Keratinocyte (primary cell): ENCODE measurements at regions not wholly inside any gene's neighbourhood (a gene's known extent, or its start where the extent isn't known, plus 50 kb on each side); places are given as distances from the start of the nearest gene placed in this dataset.

Source experiments
- DNase-seq: peaks from one replicate; pipeline ENCODE4 v3.0.0-alpha.2; 2011; ENCODE audit warnings: low read depth, missing footprints, low spot score
- FAIRE-seq: peaks from 2 replicates; lab custom pipeline; 2011; peaks lifted over from hg19 to GRCh38; lab: Jason Lieb, UNC
- H2AFZ ChIP-seq: 2 replicates; pipeline ENCODE4 v1.6.0; 2012; ENCODE audit warnings: low read length, control low read depth, inconsistent platforms; ENCODE audit not compliant: control insufficient read depth
- H3K27ac ChIP-seq: 2 replicates; pipeline ENCODE4 v1.5.1; 2011; ENCODE audit warnings: low read length; ENCODE audit not compliant: control insufficient read depth, insufficient read depth
- H3K27me3 ChIP-seq: 3 replicates; pipeline ENCODE4 v1.6.0; 2011; ENCODE audit warnings: low read length; ENCODE audit not compliant: control insufficient read depth, insufficient read depth; ENCODE audit errors: extremely low read depth
- H3K36me3 ChIP-seq, 2 experiments: 2 replicates in 1 of 2; 3 replicates in 1 of 2; pipeline ENCODE4 v1.5.1; 2011; ENCODE audit warnings: low read length in 2 of 2, mild to moderate bottlenecking in 1 of 2; ENCODE audit not compliant: control insufficient read depth in 2 of 2, insufficient read depth in 2 of 2; ENCODE audit errors: extremely low read depth in 1 of 2
- H3K4me1 ChIP-seq: 3 replicates; pipeline ENCODE4 v1.5.1; 2011; ENCODE audit warnings: low read length; ENCODE audit not compliant: control insufficient read depth, insufficient read depth; ENCODE audit errors: extremely low read depth
- H3K4me2 ChIP-seq: 3 replicates; pipeline ENCODE4 v1.6.0; 2011; ENCODE audit warnings: low read depth, low read length; ENCODE audit not compliant: control insufficient read depth, insufficient read depth; ENCODE audit errors: extremely low read depth
- H3K4me3 ChIP-seq, 3 experiments: fragments of 200-600 bp in 1 of 3; sonication (generic) in 1 of 3; 2 replicates in 2 of 3; 3 replicates in 1 of 3; pipeline ENCODE4 v1.5.1; 2011 to 2016; ENCODE audit warnings: low read length in 3 of 3, mild to moderate bottlenecking in 3 of 3, control low read depth in 2 of 3, inconsistent platforms in 1 of 3, low read depth in 1 of 3, mixed read lengths in 1 of 3, mixed run types in 1 of 3, moderate library complexity in 1 of 3; ENCODE audit not compliant: control insufficient read depth in 2 of 3, insufficient read depth in 2 of 3; ENCODE audit errors: extremely low read depth in 1 of 3
- H3K79me2 ChIP-seq: 2 replicates; pipeline ENCODE4 v1.6.0; 2012; ENCODE audit warnings: low read length; ENCODE audit not compliant: control insufficient read depth, insufficient read depth
- H3K9ac ChIP-seq: 3 replicates; pipeline ENCODE4 v1.6.0; 2011; ENCODE audit warnings: low read length; ENCODE audit not compliant: control insufficient read depth, insufficient read depth; ENCODE audit errors: extremely low read depth
- H3K9me1 ChIP-seq: 3 replicates; pipeline ENCODE4 v1.6.0; 2011; ENCODE audit warnings: low read length; ENCODE audit not compliant: control insufficient read depth, insufficient read depth; ENCODE audit errors: extremely low read depth
- H3K9me3 ChIP-seq: 2 replicates; pipeline ENCODE4 v1.5.1; 2012; ENCODE audit warnings: low read depth, low read length; ENCODE audit not compliant: control insufficient read depth
- H4K20me1 ChIP-seq: 3 replicates; pipeline ENCODE4 v1.6.0; 2011; ENCODE audit warnings: low read length; ENCODE audit not compliant: control insufficient read depth, insufficient read depth; ENCODE audit errors: extremely low read depth
- EZH2 ChIP-seq: IDR thresholded peaks from one replicate; pipeline ENCODE4 v1.6.1; 2012; ENCODE audit warnings: inconsistent platforms, mild to moderate bottlenecking, low read length, moderate library complexity
- dilution Hi-C: fragments of 300-500 bp; cut with MboI; formaldehyde crosslinking; loops from one replicate; pipeline ENCODE4 v1.7.0; 2020; ENCODE audit warnings: low sequenced_read_pairs; ENCODE audit not compliant: extremely low pct_ligation_motif_present
- TF ChIP-seq, protein P1 (sequence below), 3 experiments: IDR thresholded peaks in 1 of 3; conservative IDR thresholded peaks in 1 of 3; optimal IDR thresholded peaks in 1 of 3; 2 replicates in 2 of 3; 3 replicates in 1 of 3; pipeline versions ENCODE3 to v1.5.1; 2011; ENCODE audit warnings: low read length in 3 of 3, mild to moderate bottlenecking in 3 of 3, moderate library complexity in 2 of 3, control low read depth in 1 of 3, inconsistent platforms in 1 of 3; ENCODE audit not compliant: insufficient read depth in 2 of 3; ENCODE audit errors: extremely low read depth in 1 of 3

- H3K27me3 ChIP-seq: no peaks in the 10 kb centered on the region
- DNase-seq (no peak), FAIRE-seq (no peak)
- no peaks in the 10 kb centered on the region for H3K79me2 ChIP-seq
- no peak overlapping the region for H3K4me2 ChIP-seq
- H2AFZ ChIP-seq: no peak overlapping the region
- TF ChIP-seq EZH2: no peak
- no peak overlapping the region for H3K4me3 ChIP-seq
- no peaks in the 10 kb centered on the region for H3K4me1 ChIP-seq
- no peak overlapping the region for H3K27ac ChIP-seq
- H3K9me3 ChIP-seq: no peaks in the 10 kb centered on the region
- H3K9ac ChIP-seq: no peak overlapping the region
- no peaks in the 10 kb centered on the region for H4K20me1 ChIP-seq
- H3K9me1 ChIP-seq: no peaks in the 10 kb centered on the region
- dilution Hi-C loops: no loop called here
- no peaks in the 10 kb centered on the region for H3K36me3 ChIP-seq
Measured at GRCh38 chr9:95598236-95598635, 81.5 kb upstream of the PTCH1 start.

DNA sequence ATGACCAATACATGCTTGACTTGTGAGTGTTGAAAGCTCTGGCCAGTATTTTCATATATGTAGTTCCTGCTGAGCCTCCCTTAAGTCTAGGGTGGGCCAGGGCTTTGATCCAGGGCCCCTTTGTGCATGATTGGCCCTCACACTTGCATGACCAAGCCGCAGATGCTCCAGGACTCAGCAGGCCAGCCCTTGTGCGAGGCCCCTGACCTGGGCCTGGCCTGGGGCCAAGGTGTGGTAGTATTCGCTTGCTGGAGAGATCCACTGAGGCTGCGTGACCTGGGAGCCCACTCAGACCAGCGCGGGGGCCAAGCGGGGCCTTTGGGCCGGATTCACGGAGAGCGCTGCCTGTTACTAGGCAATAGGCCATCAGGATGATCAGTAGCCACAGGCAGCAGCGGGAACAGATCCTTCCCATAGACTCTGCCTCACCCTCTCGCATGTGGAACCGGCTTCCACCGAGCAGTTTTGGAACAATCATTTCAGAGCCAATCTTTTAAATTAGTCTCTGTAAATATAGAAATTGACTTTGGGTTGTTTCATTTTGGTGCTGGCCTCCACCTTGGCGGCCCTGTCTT is 79.0 kb upstream of the PTCH1 start:
- no peak overlapping the region for H3K27ac ChIP-seq
- no peak overlapping the region for H3K9ac ChIP-seq
- no peak for TF ChIP-seq EZH2
- TF ChIP-seq, protein P1, sequence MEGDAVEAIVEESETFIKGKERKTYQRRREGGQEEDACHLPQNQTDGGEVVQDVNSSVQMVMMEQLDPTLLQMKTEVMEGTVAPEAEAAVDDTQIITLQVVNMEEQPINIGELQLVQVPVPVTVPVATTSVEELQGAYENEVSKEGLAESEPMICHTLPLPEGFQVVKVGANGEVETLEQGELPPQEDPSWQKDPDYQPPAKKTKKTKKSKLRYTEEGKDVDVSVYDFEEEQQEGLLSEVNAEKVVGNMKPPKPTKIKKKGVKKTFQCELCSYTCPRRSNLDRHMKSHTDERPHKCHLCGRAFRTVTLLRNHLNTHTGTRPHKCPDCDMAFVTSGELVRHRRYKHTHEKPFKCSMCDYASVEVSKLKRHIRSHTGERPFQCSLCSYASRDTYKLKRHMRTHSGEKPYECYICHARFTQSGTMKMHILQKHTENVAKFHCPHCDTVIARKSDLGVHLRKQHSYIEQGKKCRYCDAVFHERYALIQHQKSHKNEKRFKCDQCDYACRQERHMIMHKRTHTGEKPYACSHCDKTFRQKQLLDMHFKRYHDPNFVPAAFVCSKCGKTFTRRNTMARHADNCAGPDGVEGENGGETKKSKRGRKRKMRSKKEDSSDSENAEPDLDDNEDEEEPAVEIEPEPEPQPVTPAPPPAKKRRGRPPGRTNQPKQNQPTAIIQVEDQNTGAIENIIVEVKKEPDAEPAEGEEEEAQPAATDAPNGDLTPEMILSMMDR (optimal IDR thresholded peaks at IDR 0.05 in 1 of 3, IDR thresholded peaks at IDR 0.05 in 1 of 3, conservative IDR thresholded peaks at IDR 0.05 in 1 of 3; ENCODE audit: extremely low read depth in 1 of 3, insufficient read depth in 2 of 3, low read length in 3 of 3): no peak
- no peaks in the 10 kb centered on the region for H4K20me1 ChIP-seq
- FAIRE-seq (no peak), DNase-seq (no peak)
- H3K79me2 ChIP-seq: no peaks in the 10 kb centered on the region
- H3K9me3 ChIP-seq: no peaks in the 10 kb centered on the region
- H3K27me3 ChIP-seq: no peaks in the 10 kb centered on the region
- H3K4me2 ChIP-seq: no peak overlapping the region
- H3K4me3 ChIP-seq: no peak overlapping the region
- dilution Hi-C loops: no loop called here
- H3K36me3 ChIP-seq: no peaks in the 10 kb centered on the region
- no peaks in the 10 kb centered on the region for H3K4me1 ChIP-seq
- H2AFZ ChIP-seq: no peak overlapping the region
- no peaks in the 10 kb centered on the region for H3K9me1 ChIP-seq

DNA sequence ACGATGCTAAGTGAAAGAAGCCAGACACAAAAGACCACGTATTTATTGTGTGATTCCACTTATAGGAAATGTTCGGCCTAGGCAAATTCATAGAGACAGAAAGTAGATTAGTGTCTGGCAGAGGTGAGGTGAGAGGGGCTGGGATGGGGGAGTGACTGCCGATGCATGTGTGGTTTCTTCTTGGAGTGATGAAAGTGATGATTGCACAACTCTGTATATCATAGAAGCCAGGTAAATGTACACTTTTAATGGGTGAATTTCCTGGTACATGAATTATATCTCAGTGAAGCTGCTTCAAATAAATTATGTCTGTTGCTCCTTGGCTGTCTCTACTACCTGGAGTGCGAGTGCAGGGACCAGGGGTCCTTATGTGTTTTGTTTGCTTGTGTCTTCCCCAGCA is 76.2 kb upstream of the PTCH1 start:
- H3K27me3 ChIP-seq: peaks cover 4% of the 10 kb centered on the region
- H3K4me3 ChIP-seq: no peak overlapping the region
- no peak overlapping the region for H2AFZ ChIP-seq
- DNase-seq: no peak
- no peak for FAIRE-seq
- no peaks in the 10 kb centered on the region for H3K4me1 ChIP-seq
- TF ChIP-seq, protein P1 (optimal IDR thresholded peaks at IDR 0.05 in 1 of 3, IDR thresholded peaks at IDR 0.05 in 1 of 3, conservative IDR thresholded peaks at IDR 0.05 in 1 of 3; ENCODE audit: extremely low read depth in 1 of 3, insufficient read depth in 2 of 3, low read length in 3 of 3): no peak
- TF ChIP-seq EZH2: no peak
- H3K9me3 ChIP-seq: no peaks in the 10 kb centered on the region
- H3K36me3 ChIP-seq: no peaks in the 10 kb centered on the region
- no peak overlapping the region for H3K9ac ChIP-seq
- H3K9me1 ChIP-seq: no peaks in the 10 kb centered on the region
- H3K27ac ChIP-seq: no peak overlapping the region
- H4K20me1 ChIP-seq: no peaks in the 10 kb centered on the region
- dilution Hi-C loops: no loop called here
- H3K4me2 ChIP-seq: no peak overlapping the region
- no peaks in the 10 kb centered on the region for H3K79me2 ChIP-seq
